SU-DHL-6 (cell line): ENCODE measurements at regions not wholly inside any gene's neighbourhood (a gene's known extent, or its start where the extent isn't known, plus 50 kb on each side); places are given as distances from the start of the nearest gene placed in this dataset.

Experiments
- H2AFZ ChIP-seq: fragments of 200-600 bp; sonication (generic); 2 replicates; pipeline ENCODE4 v1.6.1; 2014; ENCODE audit warnings: low read depth, mild to moderate bottlenecking, moderate library complexity, mixed read lengths, antibody characterized with exemption, low read length; ENCODE audit not compliant: severe bottlenecking
- H3F3A ChIP-seq: fragments of 200-600 bp; shearing (Covaris generic); 2 replicates; pipeline ENCODE4 v1.6.0; 2016; ENCODE audit warnings: antibody characterized with exemption, mild to moderate bottlenecking; ENCODE audit not compliant: insufficient read depth
- H3K27ac ChIP-seq: fragments of 200-600 bp; sonication (generic); 2 replicates; pipeline ENCODE4 v1.5.1; 2016; ENCODE audit warnings: low read depth, mild to moderate bottlenecking, low read length, moderate library complexity, mixed read lengths
- H3K27me3 ChIP-seq: fragments of 200-600 bp; sonication (generic), shearing (Covaris generic); 2 replicates; pipeline ENCODE4 v1.6.0; 2014; ENCODE audit warnings: mild to moderate bottlenecking, low read length
- H3K36me3 ChIP-seq: fragments of 200-600 bp; sonication (generic); 2 replicates; pipeline ENCODE4 v1.6.1; 2014; ENCODE audit warnings: mild to moderate bottlenecking, low read length, mixed read lengths
- H3K4me2 ChIP-seq: fragments of 300-600, 200-600 bp; shearing (Covaris generic), sonication (generic); 2 replicates; pipeline ENCODE4 v1.6.0; 2014; ENCODE audit warnings: low read length, low read depth, mild to moderate bottlenecking; ENCODE audit not compliant: poor library complexity, severe bottlenecking
- H3K4me3 ChIP-seq: fragments of 200-600 bp; sonication (generic); 2 replicates; pipeline ENCODE4 v1.5.1; 2014; ENCODE audit warnings: antibody characterized with exemption, low read length, mild to moderate bottlenecking, mixed read lengths; ENCODE audit not compliant: insufficient read depth, poor library complexity, severe bottlenecking
- H3K79me2 ChIP-seq: fragments of 200-600 bp; sonication (generic); 2 replicates; pipeline ENCODE4 v1.6.1; 2014; ENCODE audit warnings: mild to moderate bottlenecking, low read length, moderate library complexity; ENCODE audit not compliant: insufficient read depth
- H3K9ac ChIP-seq: fragments of 200-600 bp; sonication (generic); 2 replicates; pipeline ENCODE4 v1.7.0; 2014; ENCODE audit warnings: mild to moderate bottlenecking, low read length
- H3K9me2 ChIP-seq: fragments of 200-600 bp; sonication (generic); replicated peaks from 2 replicates; pipeline ENCODE4 v1.6.1; 2014; ENCODE audit warnings: low read length; ENCODE audit not compliant: insufficient read depth
- H3K9me3 ChIP-seq: fragments of 200-600 bp; sonication (generic); 2 replicates; pipeline ENCODE4 v1.6.1; 2014; ENCODE audit warnings: low read length, mixed read lengths; ENCODE audit not compliant: insufficient read depth
- H4K20me1 ChIP-seq: fragments of 200-600 bp; sonication (generic); 2 replicates; pipeline ENCODE4 v1.6.1; 2014; ENCODE audit warnings: low read depth, mild to moderate bottlenecking, antibody characterized with exemption, low read length, moderate library complexity, mixed read lengths
- EZH2phosphoT487 ChIP-seq: fragments of 200-600 bp; sonication (generic), shearing (Covaris generic); conservative IDR thresholded peaks from 2 replicates; pipeline ENCODE4 v1.6.1; 2018; ENCODE audit warnings: mild to moderate bottlenecking, antibody characterized with exemption, low read length, moderate library complexity, mixed read lengths
- TF ChIP-seq, protein P1 (sequence below): fragments of 200-600 bp; sonication (generic); IDR thresholded peaks from one replicate; pipeline ENCODE4 v1.5.1; 2017; ENCODE audit warnings: antibody characterized with exemption, mild to moderate bottlenecking, low read length, moderate library complexity; ENCODE audit not compliant: insufficient read depth, poor library complexity, severe bottlenecking

DNA sequence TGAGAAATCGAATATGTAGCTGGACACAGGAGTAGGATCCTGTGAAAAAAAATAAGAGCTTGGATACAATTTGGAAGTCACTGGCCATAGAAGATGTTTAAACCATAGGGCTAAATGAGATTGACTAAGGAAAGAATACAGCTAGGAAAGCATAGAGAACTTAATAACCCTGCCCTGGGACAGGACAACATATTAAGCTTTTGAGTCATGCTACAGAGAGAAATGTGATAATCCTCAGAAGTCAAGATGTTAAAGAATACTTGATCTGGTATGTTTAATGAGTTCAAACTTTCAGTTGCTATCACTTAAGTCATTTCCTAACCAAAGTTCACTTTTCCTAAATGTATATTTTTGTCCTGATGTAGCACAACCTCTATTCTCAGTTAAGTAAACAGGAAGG, 154.6 kb upstream of the TSHZ2 start:
- H4K20me1 ChIP-seq = no peaks in the 10 kb centered on the region
- H3K4me2 ChIP-seq = no peak overlapping the region
- H3K9ac ChIP-seq = no peak overlapping the region
- no peaks in the 10 kb centered on the region for H3K9me2 ChIP-seq
- no peaks in the 10 kb centered on the region for H3K27me3 ChIP-seq
- H3K79me2 ChIP-seq = no peaks in the 10 kb centered on the region
- no peak overlapping the region for H3K4me3 ChIP-seq
- H3K36me3 ChIP-seq = no peaks in the 10 kb centered on the region
- no peaks in the 10 kb centered on the region for H3F3A ChIP-seq
- TF ChIP-seq EZH2phosphoT487 = no peak
- TF ChIP-seq, protein P1, sequence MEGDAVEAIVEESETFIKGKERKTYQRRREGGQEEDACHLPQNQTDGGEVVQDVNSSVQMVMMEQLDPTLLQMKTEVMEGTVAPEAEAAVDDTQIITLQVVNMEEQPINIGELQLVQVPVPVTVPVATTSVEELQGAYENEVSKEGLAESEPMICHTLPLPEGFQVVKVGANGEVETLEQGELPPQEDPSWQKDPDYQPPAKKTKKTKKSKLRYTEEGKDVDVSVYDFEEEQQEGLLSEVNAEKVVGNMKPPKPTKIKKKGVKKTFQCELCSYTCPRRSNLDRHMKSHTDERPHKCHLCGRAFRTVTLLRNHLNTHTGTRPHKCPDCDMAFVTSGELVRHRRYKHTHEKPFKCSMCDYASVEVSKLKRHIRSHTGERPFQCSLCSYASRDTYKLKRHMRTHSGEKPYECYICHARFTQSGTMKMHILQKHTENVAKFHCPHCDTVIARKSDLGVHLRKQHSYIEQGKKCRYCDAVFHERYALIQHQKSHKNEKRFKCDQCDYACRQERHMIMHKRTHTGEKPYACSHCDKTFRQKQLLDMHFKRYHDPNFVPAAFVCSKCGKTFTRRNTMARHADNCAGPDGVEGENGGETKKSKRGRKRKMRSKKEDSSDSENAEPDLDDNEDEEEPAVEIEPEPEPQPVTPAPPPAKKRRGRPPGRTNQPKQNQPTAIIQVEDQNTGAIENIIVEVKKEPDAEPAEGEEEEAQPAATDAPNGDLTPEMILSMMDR = no peak
- no peak overlapping the region for H2AFZ ChIP-seq
- no peaks in the 10 kb centered on the region for H3K9me3 ChIP-seq
- H3K27ac ChIP-seq = no peak overlapping the region

DNA sequence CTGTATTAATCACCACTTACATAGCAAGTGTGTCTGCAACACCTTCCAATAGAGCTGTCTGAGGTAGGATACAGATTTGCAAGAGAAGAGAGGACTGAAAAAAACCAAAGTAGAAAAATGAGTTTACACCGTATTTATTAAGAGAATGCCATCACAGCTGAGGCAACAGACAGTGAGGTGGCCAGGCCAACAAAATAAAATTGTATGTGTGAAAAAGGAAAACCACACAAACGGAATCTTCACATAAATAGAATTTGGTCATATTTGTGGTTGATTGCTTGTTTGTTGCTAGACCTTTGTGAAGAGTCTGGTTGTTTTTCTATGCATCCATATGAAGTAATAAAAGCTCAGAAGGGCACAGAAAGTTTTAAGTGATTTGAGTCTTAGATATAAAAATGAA, 157.8 kb upstream of the TSHZ2 start:
- Histone ChIP-seq H3K36me3 (no peaks in the 10 kb centered on the region), H3K79me2 (no peaks in the 10 kb centered on the region), H3K27me3 (no peaks in the 10 kb centered on the region), H3F3A (no peaks in the 10 kb centered on the region), H2AFZ (no peak overlapping the region), H3K9me3 (no peaks in the 10 kb centered on the region), H3K9me2 (no peaks in the 10 kb centered on the region), H3K4me2 (no peak overlapping the region), H4K20me1 (no peaks in the 10 kb centered on the region), H3K9ac (no peak overlapping the region), H3K27ac (no peak overlapping the region), H3K4me3 (no peak overlapping the region)
- no peak for TF ChIP-seq EZH2phosphoT487
- TF ChIP-seq, protein P1 = no peak

DNA sequence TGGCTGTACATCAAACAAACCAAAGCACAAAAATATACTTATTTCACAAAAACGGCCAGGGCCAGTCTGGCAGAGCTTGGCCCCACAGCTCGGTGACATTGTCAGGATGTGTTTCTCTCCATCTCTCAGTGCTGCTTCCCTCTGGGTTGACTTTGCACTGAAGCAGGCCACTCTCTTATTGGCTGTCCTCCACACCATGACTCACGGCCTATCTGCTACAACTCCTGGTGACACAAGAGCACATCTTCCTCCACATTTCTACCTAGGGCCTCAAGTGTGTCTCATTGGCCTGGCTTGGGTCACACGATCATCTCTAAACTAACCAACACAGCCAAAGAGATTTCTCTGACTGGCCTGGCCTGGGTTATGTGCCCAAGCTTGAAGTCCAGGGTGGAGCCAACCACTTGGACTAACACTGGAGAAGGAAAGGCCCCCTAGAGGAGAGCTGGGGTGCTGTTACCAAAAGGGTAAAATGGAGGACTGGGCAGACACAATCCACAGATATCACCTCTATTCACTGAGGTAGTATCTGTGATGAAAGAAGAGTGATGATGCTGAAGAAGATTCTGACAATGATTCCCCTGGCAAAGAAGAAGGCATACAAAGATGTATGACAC, 159.8 kb upstream of the TSHZ2 start:
- Histone ChIP-seq H3K79me2 (no peaks in the 10 kb centered on the region), H3K9me2 (no peaks in the 10 kb centered on the region), H4K20me1 (no peaks in the 10 kb centered on the region), H2AFZ (no peak overlapping the region), H3K9ac (no peak overlapping the region), H3K27me3 (no peaks in the 10 kb centered on the region), H3K27ac (no peak overlapping the region), H3F3A (no peaks in the 10 kb centered on the region), H3K4me2 (no peak overlapping the region), H3K4me3 (no peak overlapping the region), H3K36me3 (no peaks in the 10 kb centered on the region), H3K9me3 (no peaks in the 10 kb centered on the region)
- no peak for TF ChIP-seq EZH2phosphoT487
- TF ChIP-seq, protein P1 = no peak
